Prostate gland (tissue), 2 donors: ENCODE measurements at regions not wholly inside any gene's neighbourhood (a gene's known extent, or its start where the extent isn't known, plus 50 kb on each side); places are given as distances from the start of the nearest gene placed in this dataset.
A peak's percentile ranks its signal among the peaks of the same experiment; 100 is the strongest.

Source experiments
- DNase-seq: peaks from one replicate; pipeline ENCODE4 v3.0.0-alpha.2; 2019; ENCODE audit warnings: low spot score
- H3K27ac ChIP-seq, 2 donors: fragments of 200-600 bp; sonication (generic); 2 replicates each; pipeline ENCODE4 v1.5.1; 2017 to 2019
- H3K27me3 ChIP-seq: fragments of 200-600 bp; sonication (generic); replicated peaks from 2 replicates; pipeline ENCODE4 v1.5.1; 2019; ENCODE audit not compliant: insufficient read depth
- H3K36me3 ChIP-seq, 2 donors: fragments of 200-600 bp; sonication (generic); 1 replicate in 1 of 2; 2 replicates in 1 of 2; pipeline versions ENCODE4 v1.5.1 to v1.8.1; 2017 to 2019
- H3K4me1 ChIP-seq: fragments of 200-600 bp; sonication (generic); replicated peaks from 2 replicates; pipeline ENCODE4 v1.5.1; 2019
- H3K4me3 ChIP-seq, 2 donors: fragments of 200-600 bp; sonication (generic); 2 replicates each; pipeline ENCODE4 v1.5.1; 2017 to 2019
- H3K9me3 ChIP-seq: fragments of 200-600 bp; sonication (generic); 2 replicates; pipeline ENCODE4 v1.5.1; 2017
- CTCF ChIP-seq, 4 experiments: fragments of 200-600 bp in 2 of 4; fragments of 450-650 bp in 2 of 4; sonication (generic) in 2 of 4; IDR thresholded peaks; 1 replicate in 3 of 4; 2 replicates in 1 of 4; pipeline ENCODE4 v1.5.1; 2016 to 2019; ENCODE audit warnings: antibody characterized with exemption in 4 of 4, mild to moderate bottlenecking in 2 of 4, moderate library complexity in 2 of 4
- POLR2A ChIP-seq: fragments of 450-650 bp; IDR thresholded peaks from one replicate; pipeline ENCODE4 v1.6.1; 2016; ENCODE audit warnings: antibody characterized with exemption, mild to moderate bottlenecking
- POLR2AphosphoS5 ChIP-seq: sonication (generic); formaldehyde crosslinking; IDR thresholded peaks from one replicate; pipeline ENCODE4 v1.6.1; 2017; ENCODE audit warnings: antibody characterized with exemption
- WGBS: methylation state at CpG from one replicate; pipeline ENCODE4 v1.1.5; 2018; 5-methylcytosine and 5-hydroxymethylcytosine counted together
- intact Hi-C: fragments of 100-400 bp; cut with DNase I; formaldehyde crosslinking; loops from one replicate; pipeline ENCODE4 v1.14.2; 2022

DNA sequence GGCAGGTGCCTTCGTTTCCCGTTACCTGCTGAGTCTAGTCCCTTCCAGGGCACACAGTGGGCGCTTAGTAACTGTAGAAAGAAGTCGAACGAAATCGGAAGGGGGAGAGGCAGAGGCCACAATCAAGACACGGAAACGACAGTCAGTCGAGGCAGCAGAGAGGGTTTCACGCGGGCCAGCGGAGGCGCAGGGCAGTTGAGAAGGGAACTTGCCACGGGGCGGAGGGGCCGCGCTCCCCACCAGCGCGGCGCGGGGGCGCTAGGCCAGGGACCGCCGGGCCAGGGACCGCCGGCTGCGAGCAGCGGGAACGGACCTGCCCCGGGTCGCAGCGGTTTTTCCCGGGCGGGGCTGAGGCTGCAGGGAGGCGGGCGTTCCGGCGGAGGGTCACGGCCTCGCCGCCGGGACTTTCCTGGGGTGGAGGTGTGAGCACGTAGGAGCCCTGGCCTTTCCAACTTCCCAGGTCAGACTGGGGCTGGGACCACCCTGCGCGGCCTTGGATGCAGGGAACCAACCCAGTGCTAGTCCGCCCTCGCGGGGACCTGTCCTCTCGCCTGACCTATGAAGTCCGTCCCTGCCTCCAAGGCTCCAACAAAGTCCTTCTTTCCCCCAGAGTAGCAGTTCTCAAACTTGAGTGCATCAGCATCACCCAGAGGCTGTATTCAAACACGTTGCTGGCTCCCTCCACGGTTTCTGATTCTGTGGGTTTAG, 150.1 kb upstream of the FGGY start:
- no peaks in the 10 kb centered on the region for H3K27me3 ChIP-seq
- H3K4me1 ChIP-seq = peaks cover 2% of the 10 kb centered on the region
- 16% methylated on average over 40 of the region's 52 CpGs for WGBS
- peak overlapping the region; percentile 20 to 55 for H3K27ac ChIP-seq
- intact Hi-C loops = loop anchor here (2.0 to 10.0 kb wide), 4 partner anchors 150 to 548 kb away; partner anchors contain the start of genes FGGY and JUN
- H3K4me3 ChIP-seq = peak overlapping the region; percentile 23 to 36
- DNase-seq = no peak
- H3K36me3 ChIP-seq = no peaks in the 10 kb centered on the region
- H3K9me3 ChIP-seq = no peaks in the 10 kb centered on the region
- TF ChIP-seq POLR2A = peak; percentile 8
- no peak for TF ChIP-seq CTCF (IDR thresholded peaks at IDR 0.05)

DNA sequence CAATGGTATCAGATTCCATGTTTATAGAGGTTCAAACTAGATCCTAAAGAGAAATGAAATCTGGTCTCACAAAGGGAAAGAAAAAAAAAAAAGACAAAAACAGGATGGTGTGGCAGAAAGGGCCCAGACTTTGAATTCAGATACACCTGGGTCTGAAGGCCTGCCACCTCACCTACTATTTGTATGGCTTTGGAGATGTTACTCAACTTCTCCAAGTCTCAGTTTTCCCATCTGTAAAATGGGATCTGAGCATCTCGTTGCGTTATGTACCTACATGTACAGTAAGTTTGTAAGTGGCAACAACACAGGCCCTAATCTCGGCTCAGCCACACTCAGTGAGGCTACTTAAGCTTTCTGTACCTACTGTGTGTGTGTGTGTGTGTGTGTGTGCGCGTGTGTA, 147.5 kb upstream of the FGGY start:
- Histone ChIP-seq H3K4me3 (no peak overlapping the region), H3K27me3 (no peaks in the 10 kb centered on the region), H3K27ac (no peak overlapping the region), H3K4me1 (no peaks in the 10 kb centered on the region), H3K36me3 (no peaks in the 10 kb centered on the region), H3K9me3 (no peaks in the 10 kb centered on the region)
- no peak for DNase-seq
- intact Hi-C loops = loop anchor here (5.0 to 10.0 kb wide), 3 partner anchors 148 to 545 kb away; partner anchors contain the start of gene FGGY
- TF ChIP-seq POLR2A (no peak), POLR2AphosphoS5 (no peak), CTCF (IDR thresholded peaks at IDR 0.05) (no peak)
- WGBS = 96% methylated on average over 5 of the region's 5 CpGs

GRCh38 chr1:59150577-59151386, 146.1 kb upstream of the FGGY start:
- 25% methylated on average over 4 of the region's 4 CpGs for WGBS
- H3K9me3 ChIP-seq = no peaks in the 10 kb centered on the region
- H3K36me3 ChIP-seq = no peaks in the 10 kb centered on the region
- no peak for DNase-seq
- H3K27me3 ChIP-seq = no peaks in the 10 kb centered on the region
- no peak for TF ChIP-seq POLR2A
- TF ChIP-seq POLR2AphosphoS5 = peak; percentile 65
- intact Hi-C loops = no loop called here
- H3K27ac ChIP-seq = peak overlapping the region; percentile 11 to 28
- no peaks in the 10 kb centered on the region for H3K4me1 ChIP-seq
- no peak overlapping the region for H3K4me3 ChIP-seq

GRCh38 chr1:59151387-59151761, 145.5 kb upstream of the FGGY start:
- Histone ChIP-seq H3K27ac (peak overlapping the region; percentile 11 to 28), H3K27me3 (no peaks in the 10 kb centered on the region), H3K4me1 (no peaks in the 10 kb centered on the region), H3K4me3 (no peak overlapping the region), H3K9me3 (no peaks in the 10 kb centered on the region), H3K36me3 (no peaks in the 10 kb centered on the region)
- no peak for TF ChIP-seq POLR2A
- TF ChIP-seq CTCF (IDR thresholded peaks at IDR 0.05) = no peak
- TF ChIP-seq POLR2AphosphoS5 = no peak
- intact Hi-C loops = no loop called here
- WGBS = 45% methylated on average over 4 of the region's 4 CpGs
- no peak for DNase-seq

DNA sequence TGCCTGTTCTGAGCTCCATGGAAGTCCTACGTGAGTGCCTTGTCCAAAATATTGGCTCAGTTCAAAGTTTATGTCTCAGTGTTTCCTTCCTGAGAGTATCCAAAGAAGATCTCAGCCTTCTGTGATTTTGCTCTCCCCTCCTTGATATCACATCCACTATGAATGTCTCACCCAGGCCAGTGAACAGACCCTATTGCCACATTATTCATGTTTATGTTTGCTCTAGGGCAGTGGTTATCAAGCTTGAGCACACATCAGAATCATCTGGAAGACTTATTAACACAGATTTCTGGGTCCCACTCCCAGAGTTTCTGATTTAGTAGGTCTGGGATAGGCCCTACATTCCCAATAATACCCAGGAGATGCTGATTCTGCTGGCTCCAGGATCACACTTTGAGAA, 145.0 kb upstream of the FGGY start:
- Histone ChIP-seq H3K4me3 (no peak overlapping the region), H3K27me3 (no peaks in the 10 kb centered on the region), H3K4me1 (no peaks in the 10 kb centered on the region), H3K27ac (peak overlapping the region in 1 of 2 donors; percentile 11), H3K9me3 (no peaks in the 10 kb centered on the region), H3K36me3 (no peaks in the 10 kb centered on the region)
- TF ChIP-seq CTCF (IDR thresholded peaks at IDR 0.05) (no peak), POLR2A (no peak), POLR2AphosphoS5 (no peak)
- WGBS = 63% methylated on average over 1 of the region's 1 CpG
- no peak for DNase-seq
- intact Hi-C loops = no loop called here
